Fibroblast of peridontal ligament (primary cell): ENCODE measurements at regions not wholly inside any gene's neighbourhood (a gene's known extent, or its start where the extent isn't known, plus 50 kb on each side); places are given as distances from the start of the nearest gene placed in this dataset.

ENCODE experiments used
- DNase-seq: peaks from one replicate; pipeline ENCODE4 v3.0.0-alpha.2; 2010; ENCODE audit errors: extremely low read depth

GRCh38 chr3:180185650-180186049, 148.9 kb upstream of the PEX5L start:
- peak; percentile 4 for DNase-seq

GRCh38 chr3:180188512-180189309, 152.0 kb upstream of the PEX5L start:
- DNase-seq: no peak

- DNase-seq: no peak
These were observed 152.5 kb upstream of the PEX5L start for GRCh38 chr3:180189310-180189648.

GRCh38 chr3:180196658-180197057, 159.9 kb upstream of the PEX5L start:
- DNase-seq: no peak

- DNase-seq: no peak
These were observed 162.8 kb upstream of the PEX5L start for GRCh38 chr3:180199417-180199995.

GRCh38 chr3:180215866-180216265, 179.1 kb upstream of the PEX5L start:
- no peak for DNase-seq

- no peak for DNase-seq
These were observed 186.5 kb upstream of the PEX5L start for GRCh38 chr3:180223268-180223667.

- no peak for DNase-seq
These were observed 192.4 kb upstream of the PEX5L start for GRCh38 chr3:180229113-180229512.

GRCh38 chr3:180239939-180240338, 203.2 kb upstream of the PEX5L start:
- no peak for DNase-seq

- DNase-seq: no peak
These were observed 210.0 kb upstream of the PEX5L start for GRCh38 chr3:180246688-180247195.

GRCh38 chr3:180250172-180250571, 213.4 kb upstream of the PEX5L start:
- DNase-seq: peak; percentile 52

- DNase-seq: no peak
These were observed 215.9 kb upstream of the PEX5L start for GRCh38 chr3:180252683-180253082.

GRCh38 chr3:180253283-180253682, 216.5 kb upstream of the PEX5L start:
- DNase-seq: peak; percentile 20

GRCh38 chr3:180264479-180264878, 227.7 kb upstream of the PEX5L start:
- DNase-seq: no peak

- peak; percentile 81 for DNase-seq
These were observed 228.8 kb upstream of the PEX5L start for GRCh38 chr3:180265551-180265950.

- peak; percentile 24 for DNase-seq
These were observed 230.6 kb upstream of the PEX5L start for GRCh38 chr3:180267202-180267843.

- no peak for DNase-seq
These were observed 237.8 kb upstream of the PEX5L start for GRCh38 chr3:180274536-180274935.

- no peak for DNase-seq
These were observed 238.4 kb upstream of the PEX5L start for GRCh38 chr3:180275176-180275575.

GRCh38 chr3:180277041-180277440, 240.3 kb upstream of the PEX5L start:
- DNase-seq: peak; percentile 25

- DNase-seq: no peak
These were observed 241.9 kb upstream of the PEX5L start for GRCh38 chr3:180278583-180279188.

GRCh38 chr3:180280555-180280954, 243.8 kb upstream of the PEX5L start:
- DNase-seq: no peak

- DNase-seq: no peak
These were observed 245.6 kb upstream of the PEX5L start for GRCh38 chr3:180282386-180282785.
